AG04450 (cell line): ENCODE measurements at regions not wholly inside any gene's neighbourhood (a gene's known extent, or its start where the extent isn't known, plus 50 kb on each side); places are given as distances from the start of the nearest gene placed in this dataset.

ENCODE experiments used
- CTCF ChIA-PET: fragments of 300-600, 350-600 bp; formaldehyde crosslinking; extraction: SDS; loops from one replicate; lab custom pipeline; 2022; ENCODE audit warnings: antibody characterized with exemption, inconsistent platforms; lab: Charles Lee
- POLR2A ChIA-PET: fragments of 350-600 bp; formaldehyde crosslinking; extraction: SDS; loops from one replicate; lab custom pipeline; 2021; ENCODE audit warnings: antibody characterized with exemption, inconsistent platforms; lab: Yijun Ruan, JAX
- DNase-seq: peaks from one replicate; pipeline ENCODE4 v3.0.0-alpha.2; 2011; ENCODE audit warnings: low read depth, low spot score
- H3K27ac ChIP-seq: one replicate; pipeline ENCODE4 v1.5.1; 2012; ENCODE audit warnings: low read depth, low read length, control low read depth
- H3K27me3 ChIP-seq: one replicate; pipeline ENCODE4 v1.6.0; 2012; ENCODE audit warnings: low read length; ENCODE audit not compliant: control insufficient read depth, insufficient read depth
- H3K4me3 ChIP-seq: 2 replicates; pipeline ENCODE4 v1.5.1; 2011; ENCODE audit warnings: mild to moderate bottlenecking, low read depth, low read length, control low read depth
- H3K9me3 ChIP-seq: 2 replicates; pipeline ENCODE4 v1.5.1; 2012; ENCODE audit warnings: low read length; ENCODE audit not compliant: control insufficient read depth, insufficient read depth
- CTCF ChIP-seq: IDR thresholded peaks from 2 replicates; pipeline ENCODE4 v1.5.1; 2011; ENCODE audit warnings: low read depth, low read length, control low read depth, inconsistent platforms

GRCh38 chr4:12697970-12698369 is 786.2 kb downstream of the RAB28 start:
- no peaks in the 10 kb centered on the region for H3K27me3 ChIP-seq
- CTCF ChIA-PET, result no interaction called here

GRCh38 chr4:12692815-12693214 is 791.3 kb downstream of the RAB28 start:
- no peak for DNase-seq
- POLR2A ChIA-PET, result no interaction called here
- Histone ChIP-seq H3K9me3 (peaks cover 7% of the 10 kb centered on the region; the same call in 1 of the 2 replicates), H3K27ac (no peak overlapping the region), H3K4me3 (no peak overlapping the region), H3K27me3 (no peaks in the 10 kb centered on the region)
- CTCF ChIA-PET, result no interaction called here
- no peak for TF ChIP-seq CTCF

More at GRCh38 chr4:12697970-12698369, 786.2 kb downstream of the RAB28 start:
- no peak for DNase-seq
- POLR2A ChIA-PET, result no interaction called here
- H3K4me3 ChIP-seq, result no peak overlapping the region
- TF ChIP-seq CTCF, result no peak
- no peak overlapping the region for H3K27ac ChIP-seq
- peaks cover 7% of the 10 kb centered on the region; the same call in 1 of the 2 replicates for H3K9me3 ChIP-seq

GRCh38 chr4:12691168-12691567 is 793.0 kb downstream of the RAB28 start:
- TF ChIP-seq CTCF, result no peak
- CTCF ChIA-PET, result no interaction called here
- Histone ChIP-seq H3K4me3 (no peak overlapping the region), H3K9me3 (peaks cover 7% of the 10 kb centered on the region; the same call in 1 of the 2 replicates), H3K27me3 (no peaks in the 10 kb centered on the region), H3K27ac (no peak overlapping the region)
- no peak for DNase-seq
- POLR2A ChIA-PET, result no interaction called here

- CTCF ChIA-PET, result no interaction called here
- H3K4me3 ChIP-seq, result no peak overlapping the region
- DNase-seq, result no peak
- no peaks in the 10 kb centered on the region for H3K27me3 ChIP-seq
- no peak for TF ChIP-seq CTCF
- POLR2A ChIA-PET, result no interaction called here
- no peak overlapping the region for H3K27ac ChIP-seq
- H3K9me3 ChIP-seq, result peaks cover 4% of the 10 kb centered on the region; the same call in 1 of the 2 replicates
These were observed 794.7 kb downstream of the RAB28 start for GRCh38 chr4:12689457-12689856.

- Histone ChIP-seq H3K27me3 (no peaks in the 10 kb centered on the region), H3K9me3 (no peaks in the 10 kb centered on the region), H3K4me3 (no peak overlapping the region), H3K27ac (no peak overlapping the region)
- ChIA-PET CTCF (no interaction called here), POLR2A (no interaction called here)
- DNase-seq, result no peak
- TF ChIP-seq CTCF, result no peak
These were observed 804.9 kb downstream of the RAB28 start for GRCh38 chr4:12679217-12679616.
